Tibial artery (tissue), 4 donors: ENCODE measurements at regions not wholly inside any gene's neighbourhood (a gene's known extent, or its start where the extent isn't known, plus 50 kb on each side); places are given as distances from the start of the nearest gene placed in this dataset.
A peak's percentile ranks its signal among the peaks of the same experiment; 100 is the strongest.

Experiments
- DNase-seq, 2 donors: peaks; one replicate each; pipeline ENCODE4 v3.0.0-alpha.2; 2019
- H3K27ac ChIP-seq, 2 donors: fragments of 200-600 bp; sonication (generic) in 1 of 2; 1 replicate in 1 of 2; 2 replicates in 1 of 2; pipeline ENCODE4 v1.5.1; 2018 to 2019; ENCODE audit warnings: mild to moderate bottlenecking in 1 of 2
- H3K27me3 ChIP-seq, 2 donors: fragments of 200-600 bp; sonication (generic) in 1 of 2; one replicate each; pipeline versions ENCODE4 v1.5.1 to v1.6.0; 2016 to 2019
- H3K36me3 ChIP-seq, 3 donors: fragments of 200-600 bp; sonication (generic) in 2 of 3; one replicate each; pipeline ENCODE4 v1.5.1; 2016 to 2019; ENCODE audit warnings: mild to moderate bottlenecking in 2 of 3
- H3K4me1 ChIP-seq, 4 donors: fragments of 200-600 bp; sonication (generic) in 2 of 4; 1 replicate in 3 of 4; 2 replicates in 1 of 4; pipeline ENCODE4 v1.5.1; 2016 to 2019
- H3K4me3 ChIP-seq, 2 donors: fragments of 200-600 bp; sonication (generic) in 1 of 2; 1 replicate in 1 of 2; 2 replicates in 1 of 2; pipeline ENCODE4 v1.5.1; 2018 to 2019; ENCODE audit warnings: mild to moderate bottlenecking in 2 of 2
- H3K9me3 ChIP-seq, 3 donors: fragments of 200-600 bp; sonication (generic) in 1 of 3; one replicate each; pipeline ENCODE4 v1.5.1; 2016 to 2019
- intact Hi-C: fragments of 100-400 bp; cut with DNase I; formaldehyde crosslinking; loops from one replicate; pipeline ENCODE4 v1.15.0; 2023; ENCODE audit warnings: low total_unique reads
- TF ChIP-seq, protein P1 (sequence below), 2 experiments: fragments of 200-600 bp in 1 of 2; fragments of 450-650 bp in 1 of 2; IDR thresholded peaks; one replicate each; pipeline ENCODE4 v1.5.1; 2017 to 2019; ENCODE audit warnings: antibody characterized with exemption in 2 of 2, mild to moderate bottlenecking in 1 of 2, moderate library complexity in 1 of 2

DNA sequence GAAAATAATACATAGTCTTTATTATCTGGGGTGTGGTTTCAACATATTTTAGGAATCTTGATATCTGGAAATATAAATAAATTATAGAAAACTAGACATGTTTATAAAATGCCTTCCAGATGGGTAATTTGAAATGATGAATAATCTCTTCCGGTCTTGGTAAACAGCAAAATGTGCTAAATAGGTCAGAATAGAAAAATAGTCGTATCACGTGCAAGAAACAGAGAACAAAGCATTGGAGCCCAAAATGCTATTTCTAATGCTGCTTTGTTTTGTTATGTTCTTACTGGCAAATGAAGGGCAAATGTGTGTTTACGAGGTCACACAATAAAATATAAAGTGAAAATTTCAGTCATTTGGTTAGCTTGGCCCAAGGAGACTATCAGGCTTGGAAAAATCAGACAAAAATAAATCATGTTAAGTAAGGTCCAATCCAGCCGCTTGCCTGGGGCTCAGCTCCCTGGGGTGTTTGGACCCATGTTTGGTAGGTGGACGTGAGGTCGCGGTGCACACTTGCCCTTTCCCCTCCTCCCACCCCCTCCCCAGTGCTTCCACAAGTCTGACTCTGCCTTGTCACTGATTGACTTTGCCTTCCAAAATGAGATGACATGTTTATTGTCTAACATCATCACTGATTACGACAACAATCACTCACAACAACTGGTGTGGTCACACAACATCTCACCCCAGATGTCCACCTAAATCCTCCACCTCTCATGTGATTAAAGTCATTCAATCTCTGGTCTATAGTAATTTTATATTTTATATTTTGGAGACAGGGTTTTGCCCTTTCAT lies 56.0 kb downstream of the RIN2 start:
- intact Hi-C loops = no loop called here
- DNase-seq = no peak
- H3K36me3 ChIP-seq = peaks cover 0 to 9% (median 3%) of the 10 kb centered on the region in 3 donors
- H3K4me3 ChIP-seq = no peak overlapping the region
- H3K4me1 ChIP-seq = peaks cover 0 to 37% (median 18%) of the 10 kb centered on the region in 4 donors
- H3K27me3 ChIP-seq = no peaks in the 10 kb centered on the region
- peak overlapping the region; percentile 46 to 50 for H3K27ac ChIP-seq
- H3K9me3 ChIP-seq = peaks cover 0 to 4% (median 0%) of the 10 kb centered on the region in 3 donors
- TF ChIP-seq, protein P1, sequence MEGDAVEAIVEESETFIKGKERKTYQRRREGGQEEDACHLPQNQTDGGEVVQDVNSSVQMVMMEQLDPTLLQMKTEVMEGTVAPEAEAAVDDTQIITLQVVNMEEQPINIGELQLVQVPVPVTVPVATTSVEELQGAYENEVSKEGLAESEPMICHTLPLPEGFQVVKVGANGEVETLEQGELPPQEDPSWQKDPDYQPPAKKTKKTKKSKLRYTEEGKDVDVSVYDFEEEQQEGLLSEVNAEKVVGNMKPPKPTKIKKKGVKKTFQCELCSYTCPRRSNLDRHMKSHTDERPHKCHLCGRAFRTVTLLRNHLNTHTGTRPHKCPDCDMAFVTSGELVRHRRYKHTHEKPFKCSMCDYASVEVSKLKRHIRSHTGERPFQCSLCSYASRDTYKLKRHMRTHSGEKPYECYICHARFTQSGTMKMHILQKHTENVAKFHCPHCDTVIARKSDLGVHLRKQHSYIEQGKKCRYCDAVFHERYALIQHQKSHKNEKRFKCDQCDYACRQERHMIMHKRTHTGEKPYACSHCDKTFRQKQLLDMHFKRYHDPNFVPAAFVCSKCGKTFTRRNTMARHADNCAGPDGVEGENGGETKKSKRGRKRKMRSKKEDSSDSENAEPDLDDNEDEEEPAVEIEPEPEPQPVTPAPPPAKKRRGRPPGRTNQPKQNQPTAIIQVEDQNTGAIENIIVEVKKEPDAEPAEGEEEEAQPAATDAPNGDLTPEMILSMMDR (IDR thresholded peaks at IDR 0.05) = no peak

DNA sequence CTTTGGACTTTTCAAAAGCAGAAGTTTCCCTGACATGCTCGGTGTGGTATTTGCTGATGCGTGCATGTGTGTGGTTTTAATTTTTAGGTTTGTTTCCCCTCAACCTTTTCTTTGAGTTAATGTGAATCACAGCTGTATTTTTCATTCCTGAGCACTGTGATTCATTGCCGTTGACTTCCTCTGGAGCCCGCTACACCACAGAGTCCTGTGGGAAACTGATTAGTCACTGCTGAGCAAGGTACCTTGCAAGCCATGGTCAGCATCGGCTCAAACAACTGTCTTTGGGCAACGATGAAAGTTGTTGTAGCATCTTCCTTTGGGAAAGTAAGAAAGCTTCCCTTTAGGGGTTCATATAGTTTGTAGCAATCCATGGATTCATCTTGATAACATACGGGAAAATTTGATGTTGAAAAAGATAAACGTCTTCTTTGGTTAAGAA lies 57.5 kb downstream of the RIN2 start:
- Histone ChIP-seq H3K9me3 (peaks cover 0 to 6% (median 0%) of the 10 kb centered on the region in 3 donors), H3K36me3 (peaks cover 0 to 7% (median 0%) of the 10 kb centered on the region in 3 donors), H3K4me1 (peaks cover 0 to 37% (median 18%) of the 10 kb centered on the region in 4 donors), H3K27me3 (no peaks in the 10 kb centered on the region), H3K27ac (peak overlapping the region in 1 of 2 donors; percentile 46), H3K4me3 (no peak overlapping the region)
- intact Hi-C loops = no loop called here
- DNase-seq = peak in 1 of 2 donors; percentile 64
- TF ChIP-seq, protein P1 (IDR thresholded peaks at IDR 0.05) = peak in 1 of 2 experiments; percentile 30

DNA sequence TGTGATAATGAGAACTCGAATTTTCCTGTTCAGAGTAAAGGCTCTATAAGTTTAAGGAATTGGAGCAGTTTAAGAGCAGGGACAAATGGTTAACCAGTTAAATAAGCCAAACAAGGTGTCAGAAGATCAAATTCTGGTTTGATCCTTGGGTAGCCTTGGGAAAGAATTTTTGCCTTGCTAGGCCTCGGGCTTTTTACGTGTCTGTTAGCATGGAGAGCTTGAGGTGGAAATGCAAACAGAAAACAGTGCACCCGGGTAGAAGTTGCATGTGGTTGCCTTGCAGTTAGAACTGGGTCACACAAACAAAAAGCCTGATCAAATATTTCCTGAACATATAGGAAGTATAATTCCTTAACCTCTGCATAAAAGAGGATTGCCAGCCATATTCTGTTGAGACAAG lies 58.3 kb downstream of the RIN2 start:
- Histone ChIP-seq H3K4me1 (peaks cover 0 to 37% (median 18%) of the 10 kb centered on the region in 4 donors), H3K9me3 (peaks cover 0 to 6% (median 0%) of the 10 kb centered on the region in 3 donors), H3K36me3 (peaks cover 0 to 7% (median 0%) of the 10 kb centered on the region in 3 donors), H3K27ac (no peak overlapping the region), H3K27me3 (no peaks in the 10 kb centered on the region), H3K4me3 (no peak overlapping the region)
- intact Hi-C loops = no loop called here
- DNase-seq = no peak
- TF ChIP-seq, protein P1 (IDR thresholded peaks at IDR 0.05) = no peak

DNA sequence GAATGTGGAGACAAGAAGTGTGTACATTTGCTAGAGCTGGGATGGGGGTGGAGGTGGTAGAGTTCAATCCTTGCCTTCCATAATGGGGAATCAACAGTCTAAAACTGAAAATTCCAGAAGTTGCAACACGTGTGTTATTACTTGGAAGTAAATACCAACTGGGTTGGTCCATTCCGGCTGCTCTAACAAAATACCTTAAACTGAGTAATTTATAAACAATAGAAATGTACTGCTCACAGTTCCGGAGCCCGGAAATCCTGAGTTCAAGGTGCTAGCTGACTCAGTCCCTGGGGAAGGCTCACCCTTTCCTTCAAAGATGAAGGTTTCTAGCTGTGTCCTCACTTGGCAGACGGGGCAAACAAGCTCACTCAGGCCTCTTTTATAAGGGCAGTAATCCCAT lies 59.0 kb downstream of the RIN2 start:
- H3K27ac ChIP-seq = no peak overlapping the region
- no peaks in the 10 kb centered on the region for H3K27me3 ChIP-seq
- peaks cover 0 to 7% (median 0%) of the 10 kb centered on the region in 3 donors for H3K36me3 ChIP-seq
- H3K4me1 ChIP-seq = peaks cover 0 to 37% (median 18%) of the 10 kb centered on the region in 4 donors
- intact Hi-C loops = no loop called here
- TF ChIP-seq, protein P1 (IDR thresholded peaks at IDR 0.05) = no peak
- no peak for DNase-seq
- peaks cover 0 to 6% (median 0%) of the 10 kb centered on the region in 3 donors for H3K9me3 ChIP-seq
- no peak overlapping the region for H3K4me3 ChIP-seq

DNA sequence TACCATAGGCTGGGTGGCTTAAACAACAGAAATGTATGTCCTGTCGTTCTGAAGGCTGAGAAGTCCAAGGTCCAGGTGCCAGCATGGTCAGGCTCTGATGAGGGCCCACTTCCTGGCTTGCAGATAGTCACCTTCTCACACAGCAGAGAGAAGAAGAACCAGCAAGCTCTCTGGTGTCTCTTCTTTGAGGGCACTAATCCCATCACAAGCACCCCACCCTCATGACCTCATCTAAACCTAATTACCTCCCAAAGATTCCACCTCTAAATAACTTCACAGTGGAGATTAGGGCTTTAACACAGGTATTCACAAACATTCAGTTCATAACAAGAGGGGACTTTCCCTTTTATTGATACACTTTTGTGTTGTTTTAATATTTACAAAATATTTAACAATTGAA lies 61.1 kb downstream of the RIN2 start:
- no peaks in the 10 kb centered on the region for H3K27me3 ChIP-seq
- peaks cover 0 to 6% (median 0%) of the 10 kb centered on the region in 3 donors for H3K9me3 ChIP-seq
- DNase-seq = no peak
- no peak overlapping the region for H3K4me3 ChIP-seq
- H3K27ac ChIP-seq = no peak overlapping the region
- TF ChIP-seq, protein P1 (IDR thresholded peaks at IDR 0.05) = no peak
- peaks cover 0 to 23% (median 18%) of the 10 kb centered on the region in 4 donors for H3K4me1 ChIP-seq
- H3K36me3 ChIP-seq = peaks cover 0 to 11% (median 0%) of the 10 kb centered on the region in 3 donors
- intact Hi-C loops = no loop called here
